OCI-LY1 (cell line): ENCODE measurements at regions not wholly inside any gene's neighbourhood (a gene's known extent, or its start where the extent isn't known, plus 50 kb on each side); places are given as distances from the start of the nearest gene placed in this dataset.

Experiments
- H2AFZ ChIP-seq: fragments of 200-600 bp; sonication (generic), shearing (Covaris generic); 2 replicates; pipeline ENCODE4 v1.6.0; 2014; ENCODE audit warnings: antibody characterized with exemption, mild to moderate bottlenecking, low read length
- H3F3A ChIP-seq: fragments of 200-600 bp; sonication (generic), shearing (Covaris generic); 2 replicates; pipeline ENCODE4 v1.6.0; 2014; ENCODE audit warnings: mild to moderate bottlenecking, antibody characterized with exemption, low read length, moderate library complexity; ENCODE audit not compliant: insufficient read depth
- H3K27ac ChIP-seq: fragments of 200-600 bp; sonication (generic); 2 replicates; pipeline ENCODE4 v1.5.1; 2014; ENCODE audit warnings: low read length, mixed run types, mild to moderate bottlenecking, low read depth; ENCODE audit not compliant: poor library complexity, severe bottlenecking
- H3K27me3 ChIP-seq: fragments of 200-600 bp; sonication (generic); 2 replicates; pipeline ENCODE4 v1.6.0; 2014; ENCODE audit warnings: antibody characterized with exemption, mild to moderate bottlenecking, low read length, moderate library complexity; ENCODE audit not compliant: insufficient read depth
- H3K36me3 ChIP-seq: fragments of 200-600 bp; sonication (generic); 2 replicates; pipeline ENCODE4 v1.6.1; 2014; ENCODE audit warnings: mild to moderate bottlenecking, antibody characterized with exemption, low read length, moderate library complexity, mixed read lengths; ENCODE audit not compliant: insufficient read depth
- H3K4me1 ChIP-seq: fragments of 200-600 bp; sonication (generic); 2 replicates; pipeline ENCODE4 v1.5.1; 2014; ENCODE audit warnings: mild to moderate bottlenecking, low read length, moderate library complexity; ENCODE audit not compliant: insufficient read depth, severe bottlenecking
- H3K4me2 ChIP-seq: fragments of 200-600 bp; sonication (generic), shearing (Covaris generic); 2 replicates; pipeline ENCODE4 v1.6.1; 2014; ENCODE audit warnings: low read length
- H3K4me3 ChIP-seq: fragments of 200-600 bp; sonication (generic); 2 replicates; pipeline ENCODE4 v1.5.1; 2014; ENCODE audit warnings: low read length, low read depth, mild to moderate bottlenecking, mixed read lengths; ENCODE audit not compliant: poor library complexity, severe bottlenecking
- H3K79me2 ChIP-seq: fragments of 200-600 bp; shearing (Covaris generic); 2 replicates; pipeline ENCODE4 v1.6.1; 2016; ENCODE audit warnings: mixed run types, low read length, mixed read lengths; ENCODE audit not compliant: insufficient read depth
- H3K9ac ChIP-seq: fragments of 200-600 bp; sonication (generic), shearing (Covaris generic); 2 replicates; pipeline ENCODE4 v1.6.1; 2014; ENCODE audit warnings: mild to moderate bottlenecking, low read length, mixed read lengths
- H3K9me2 ChIP-seq: fragments of 200-600 bp; sonication (generic), shearing (Covaris generic); 2 replicates; pipeline ENCODE4 v1.6.1; 2014; ENCODE audit warnings: low read depth, mild to moderate bottlenecking, low read length, mixed read lengths
- H3K9me3 ChIP-seq: fragments of 200-600 bp; shearing (Covaris generic); 2 replicates; pipeline ENCODE4 v1.6.1; 2014; ENCODE audit warnings: low read length, mixed read lengths
- H4K20me1 ChIP-seq: fragments of 200-600 bp; sonication (generic), shearing (Covaris generic); 2 replicates; pipeline ENCODE4 v1.6.0; 2016; ENCODE audit warnings: mild to moderate bottlenecking, low read length; ENCODE audit not compliant: insufficient read depth
- EZH2 ChIP-seq: fragments of 200-600 bp; sonication (generic), shearing (Covaris generic); IDR thresholded peaks from 2 replicates; pipeline ENCODE4 v1.8.0; 2017; ENCODE audit warnings: borderline replicate concordance, mixed run types, mild to moderate bottlenecking, antibody characterized with exemption, low read length, moderate library complexity, mixed read lengths
- TF ChIP-seq, protein P1 (sequence below): fragments of 200-600 bp; sonication (generic), shearing (Covaris generic); IDR thresholded peaks from 2 replicates; pipeline ENCODE4 v1.5.1; 2017; ENCODE audit warnings: mild to moderate bottlenecking, antibody characterized with exemption, low read length, moderate library complexity, mixed read lengths

- no peak overlapping the region for H3K9ac ChIP-seq
- no peak overlapping the region for H3K4me3 ChIP-seq
- TF ChIP-seq EZH2, result no peak
- TF ChIP-seq, protein P1, sequence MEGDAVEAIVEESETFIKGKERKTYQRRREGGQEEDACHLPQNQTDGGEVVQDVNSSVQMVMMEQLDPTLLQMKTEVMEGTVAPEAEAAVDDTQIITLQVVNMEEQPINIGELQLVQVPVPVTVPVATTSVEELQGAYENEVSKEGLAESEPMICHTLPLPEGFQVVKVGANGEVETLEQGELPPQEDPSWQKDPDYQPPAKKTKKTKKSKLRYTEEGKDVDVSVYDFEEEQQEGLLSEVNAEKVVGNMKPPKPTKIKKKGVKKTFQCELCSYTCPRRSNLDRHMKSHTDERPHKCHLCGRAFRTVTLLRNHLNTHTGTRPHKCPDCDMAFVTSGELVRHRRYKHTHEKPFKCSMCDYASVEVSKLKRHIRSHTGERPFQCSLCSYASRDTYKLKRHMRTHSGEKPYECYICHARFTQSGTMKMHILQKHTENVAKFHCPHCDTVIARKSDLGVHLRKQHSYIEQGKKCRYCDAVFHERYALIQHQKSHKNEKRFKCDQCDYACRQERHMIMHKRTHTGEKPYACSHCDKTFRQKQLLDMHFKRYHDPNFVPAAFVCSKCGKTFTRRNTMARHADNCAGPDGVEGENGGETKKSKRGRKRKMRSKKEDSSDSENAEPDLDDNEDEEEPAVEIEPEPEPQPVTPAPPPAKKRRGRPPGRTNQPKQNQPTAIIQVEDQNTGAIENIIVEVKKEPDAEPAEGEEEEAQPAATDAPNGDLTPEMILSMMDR, result no peak
- no peaks in the 10 kb centered on the region for H3K79me2 ChIP-seq
- H3K9me2 ChIP-seq, result no peaks in the 10 kb centered on the region
- H2AFZ ChIP-seq, result no peak overlapping the region
- no peak overlapping the region for H3K4me2 ChIP-seq
- H3K27ac ChIP-seq, result no peak overlapping the region
- H3K9me3 ChIP-seq, result no peaks in the 10 kb centered on the region
- H3K4me1 ChIP-seq, result no peaks in the 10 kb centered on the region
- H3K36me3 ChIP-seq, result no peaks in the 10 kb centered on the region
- no peaks in the 10 kb centered on the region for H4K20me1 ChIP-seq
- H3F3A ChIP-seq, result no peaks in the 10 kb centered on the region
- no peaks in the 10 kb centered on the region for H3K27me3 ChIP-seq
Measured at GRCh38 chr21:20822666-20823065, 175.5 kb upstream of the NCAM2 start.

GRCh38 chr21:20852866-20853265 lies 145.3 kb upstream of the NCAM2 start:
- H3K4me2 ChIP-seq, result no peak overlapping the region
- H3K27ac ChIP-seq, result no peak overlapping the region
- no peaks in the 10 kb centered on the region for H3K4me1 ChIP-seq
- no peaks in the 10 kb centered on the region for H3K9me2 ChIP-seq
- no peaks in the 10 kb centered on the region for H3K36me3 ChIP-seq
- no peak overlapping the region for H2AFZ ChIP-seq
- H3K4me3 ChIP-seq, result no peak overlapping the region
- H3K79me2 ChIP-seq, result no peaks in the 10 kb centered on the region
- no peaks in the 10 kb centered on the region for H3K9me3 ChIP-seq
- H3F3A ChIP-seq, result no peaks in the 10 kb centered on the region
- H3K27me3 ChIP-seq, result no peaks in the 10 kb centered on the region
- no peak for TF ChIP-seq EZH2
- TF ChIP-seq, protein P1, result no peak
- H4K20me1 ChIP-seq, result no peaks in the 10 kb centered on the region
- H3K9ac ChIP-seq, result no peak overlapping the region

DNA sequence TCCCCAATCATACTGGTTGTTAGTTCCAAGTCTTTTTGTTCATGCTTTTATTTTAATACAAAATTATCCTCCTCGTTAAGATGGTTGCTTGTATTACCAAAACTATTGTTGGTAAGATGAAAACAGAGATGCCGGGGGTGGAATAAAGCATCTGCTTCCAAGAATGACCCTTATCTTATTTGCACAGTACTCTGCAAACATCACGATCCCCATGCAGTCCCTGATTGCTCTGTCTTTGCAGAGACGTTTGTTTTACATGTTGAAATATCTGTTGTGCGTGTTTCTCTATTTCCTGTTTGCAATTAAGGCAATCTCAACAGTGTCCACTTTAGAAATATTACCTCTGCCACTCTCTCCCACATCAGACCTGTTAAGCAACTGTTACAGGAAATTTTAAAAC lies 141.3 kb upstream of the NCAM2 start:
- Histone ChIP-seq H3K36me3 (no peaks in the 10 kb centered on the region), H3K4me2 (no peak overlapping the region), H2AFZ (no peak overlapping the region), H3K4me1 (no peaks in the 10 kb centered on the region), H3K27ac (no peak overlapping the region), H3K9me2 (no peaks in the 10 kb centered on the region), H3K9ac (no peak overlapping the region), H3K27me3 (no peaks in the 10 kb centered on the region), H3K79me2 (no peaks in the 10 kb centered on the region), H3K9me3 (no peaks in the 10 kb centered on the region), H3F3A (no peaks in the 10 kb centered on the region), H3K4me3 (no peak overlapping the region), H4K20me1 (no peaks in the 10 kb centered on the region)
- TF ChIP-seq, protein P1, result no peak
- TF ChIP-seq EZH2, result no peak
